Lower leg skin (tissue), 4 donors: ENCODE measurements at regions not wholly inside any gene's neighbourhood (a gene's known extent, or its start where the extent isn't known, plus 50 kb on each side); places are given as distances from the start of the nearest gene placed in this dataset.
"Not testable (repeated sequence)": the region's sequence is repeated elsewhere in the genome, so short reads cannot be mapped to it uniquely, and the experiment has no call there.

ENCODE experiments used
- DNase-seq, 2 donors: peaks; one replicate each; pipeline ENCODE4 v3.0.0-alpha.2; 2019; ENCODE audit warnings: low spot score in 2 of 2
- H3K4me3 ChIP-seq: fragments of 200-600 bp; sonication (generic); 2 replicates; pipeline ENCODE4 v1.5.1; 2017; ENCODE audit warnings: mild to moderate bottlenecking, low read depth; ENCODE audit not compliant: poor library complexity, severe bottlenecking
- CTCF ChIP-seq, 3 donors: fragments of 450-650 bp; IDR thresholded peaks; one replicate each; pipeline ENCODE4 v1.5.1; 2016; ENCODE audit warnings: antibody characterized with exemption in 3 of 3, mild to moderate bottlenecking in 3 of 3, moderate library complexity in 2 of 3
- POLR2A ChIP-seq, 2 donors: fragments of 450-650 bp; IDR thresholded peaks; one replicate each; pipeline ENCODE4 v1.6.1; 2016 to 2017; ENCODE audit warnings: antibody characterized with exemption in 2 of 2, mild to moderate bottlenecking in 1 of 2, moderate library complexity in 1 of 2
- WGBS, 2 donors: methylation state at CpG; one replicate each; pipeline ENCODE4 v1.1.5; 2018; 5-methylcytosine and 5-hydroxymethylcytosine counted together
- intact Hi-C: fragments of 100-400 bp; cut with DNase I; formaldehyde crosslinking; loops from one replicate; pipeline ENCODE4 v1.15.0; 2023; ENCODE audit warnings: low total_unique reads

- WGBS, 2 donors: 77 to 85% methylated on average over 1 of the region's 1 CpG
Observed at GRCh38 chr10:20596065-20596755, 300.9 kb downstream of the NEBL start.

GRCh38 chr10:20593649-20594048 lies 303.5 kb downstream of the NEBL start:
- H3K4me3 ChIP-seq: no peak overlapping the region
- WGBS, 2 donors: 81 to 87% methylated on average over 3 of the region's 3 CpGs
- intact Hi-C loops: no loop called here
- TF ChIP-seq CTCF (IDR thresholded peaks at IDR 0.05) (no peak), POLR2A (IDR thresholded peaks at IDR 0.05) (no peak)
- no peak for DNase-seq

More at GRCh38 chr10:20596065-20596755, 300.9 kb downstream of the NEBL start:
- no peak overlapping the region for H3K4me3 ChIP-seq
- DNase-seq: no peak
- no peak for TF ChIP-seq CTCF (IDR thresholded peaks at IDR 0.05)
- no peak for TF ChIP-seq POLR2A (IDR thresholded peaks at IDR 0.05)
- intact Hi-C loops: no loop called here

GRCh38 chr10:20582041-20582440 lies 315.1 kb downstream of the NEBL start:
- H3K4me3 ChIP-seq: no peak overlapping the region
- WGBS, 2 donors: 61 to 62% methylated on average over 1 of the region's 1 CpG
- DNase-seq: no peak
- intact Hi-C loops: no loop called here
- TF ChIP-seq POLR2A (IDR thresholded peaks at IDR 0.05) (no peak), CTCF (IDR thresholded peaks at IDR 0.05) (no peak)

GRCh38 chr10:20573924-20574323 lies 323.2 kb downstream of the NEBL start:
- WGBS, 2 donors: 85 to 89% methylated on average over 2 of the region's 2 CpGs
- intact Hi-C loops: no loop called here
- DNase-seq: no peak
- TF ChIP-seq POLR2A (IDR thresholded peaks at IDR 0.05): no peak
- no peak for TF ChIP-seq CTCF (IDR thresholded peaks at IDR 0.05)
- H3K4me3 ChIP-seq: no peak overlapping the region

- WGBS, 2 donors: 88 to 92% methylated on average over 6 to 7 of the region's 7 CpGs
- H3K4me3 ChIP-seq, DNase-seq, intact Hi-C loops: not testable (repeated sequence)
Observed at GRCh38 chr10:20555990-20556389, 341.1 kb downstream of the NEBL start.

- TF ChIP-seq CTCF (IDR thresholded peaks at IDR 0.05): no peak
- no peak for TF ChIP-seq POLR2A (IDR thresholded peaks at IDR 0.05)
- no peak overlapping the region for H3K4me3 ChIP-seq
- no peak for DNase-seq
- intact Hi-C loops: no loop called here
- 42 to 49% methylated on average over 3 of the region's 3 CpGs for WGBS, 2 donors
Observed at GRCh38 chr10:20552382-20552781, 344.7 kb downstream of the NEBL start.
